GM23338 (cell line): ENCODE measurements at regions not wholly inside any gene's neighbourhood (a gene's known extent, or its start where the extent isn't known, plus 50 kb on each side); places are given as distances from the start of the nearest gene placed in this dataset.

Source experiments
- ATAC-seq: fragments of 200-7000 bp; cut with Tn5 transposase; 3 replicates; pipeline ENCODE4 v1.9.1; 2020
- DNase-seq: peaks from one replicate; pipeline ENCODE4 v3.0.0-alpha.2; 2015; ENCODE audit warnings: low spot score
- H2AFZ ChIP-seq: fragments of 200-600 bp; sonication (generic); 2 replicates; pipeline ENCODE4 v1.8.0; 2016; ENCODE audit warnings: antibody characterized with exemption, mild to moderate bottlenecking, moderate library complexity
- H3F3A ChIP-seq: fragments of 200-600 bp; sonication (generic); replicated peaks from 2 replicates; pipeline ENCODE4 v1.8.0; 2017; ENCODE audit warnings: antibody characterized with exemption, mixed run types, low read depth
- H3K27ac ChIP-seq: fragments of 200-600 bp; sonication (generic); 2 replicates; pipeline ENCODE4 v1.6.1; 2016; ENCODE audit warnings: low read depth
- H3K27me3 ChIP-seq: fragments of 200-600 bp; sonication (generic); 2 replicates; pipeline ENCODE4 v1.8.0; 2016; ENCODE audit warnings: mild to moderate bottlenecking, mixed run types, moderate library complexity; ENCODE audit not compliant: insufficient read depth
- H3K36me3 ChIP-seq: fragments of 200-600 bp; sonication (generic); 2 replicates; pipeline ENCODE4 v1.8.0; 2016; ENCODE audit warnings: mild to moderate bottlenecking; ENCODE audit not compliant: insufficient read depth
- H3K4me1 ChIP-seq: fragments of 200-600 bp; sonication (generic); 2 replicates; pipeline ENCODE4 v1.8.0; 2016; ENCODE audit warnings: mild to moderate bottlenecking, moderate library complexity; ENCODE audit not compliant: insufficient read depth
- H3K4me2 ChIP-seq: fragments of 200-600 bp; sonication (generic); 2 replicates; pipeline ENCODE4 v1.7.1; 2017; ENCODE audit warnings: mixed run types
- H3K4me3 ChIP-seq: fragments of 200-600 bp; sonication (generic); 2 replicates; pipeline ENCODE4 v1.6.1; 2016; ENCODE audit warnings: mixed run types
- H3K79me2 ChIP-seq: fragments of 200-600 bp; sonication (generic); replicated peaks from 2 replicates; pipeline ENCODE4 v1.8.0; 2017; ENCODE audit warnings: mild to moderate bottlenecking; ENCODE audit not compliant: insufficient read depth
- H3K9me2 ChIP-seq: fragments of 200-600 bp; sonication (generic); 2 replicates; pipeline ENCODE4 v1.8.0; 2017; ENCODE audit not compliant: insufficient read depth
- H4K20me1 ChIP-seq: fragments of 200-600 bp; sonication (generic); replicated peaks from 2 replicates; pipeline ENCODE4 v1.8.0; 2017; ENCODE audit warnings: mild to moderate bottlenecking; ENCODE audit not compliant: insufficient read depth
- H3K27ac Mint-ChIP-seq: 2 replicates; pipeline ENCODE4 v1.8.0; 2020; ENCODE audit warnings: inconsistent platforms, mild to moderate bottlenecking, moderate library complexity, mixed read lengths
- H3K27me3 Mint-ChIP-seq: 3 replicates; pipeline ENCODE4 v1.8.0; 2022; ENCODE audit warnings: low read depth, mild to moderate bottlenecking, moderate library complexity, mixed read lengths, inconsistent platforms; ENCODE audit not compliant: insufficient read depth, poor library complexity
- H3K36me3 Mint-ChIP-seq: 3 replicates; pipeline ENCODE4 v1.8.0; 2021; ENCODE audit warnings: low read depth, mild to moderate bottlenecking, inconsistent platforms, moderate library complexity, mixed read lengths
- H3K4me1 Mint-ChIP-seq: 3 replicates; pipeline ENCODE4 v1.8.0; 2020; ENCODE audit warnings: mild to moderate bottlenecking, inconsistent platforms, mixed read lengths
- H3K4me3 Mint-ChIP-seq: 3 replicates; pipeline ENCODE4 v1.8.0; 2021; ENCODE audit warnings: moderate library complexity, mild to moderate bottlenecking, inconsistent platforms, mixed read lengths
- H3K9me3 Mint-ChIP-seq: 3 replicates; pipeline ENCODE4 v1.8.0; 2020; ENCODE audit warnings: moderate library complexity, mild to moderate bottlenecking, inconsistent platforms, mixed read lengths
- CREB1 ChIP-seq: fragments of 250-450 bp; sonication (Bioruptor Pico); IDR thresholded peaks from 2 replicates; pipeline ENCODE4 v1.5.0; 2020; ENCODE audit warnings: low read depth, mild to moderate bottlenecking, moderate library complexity
- EZH2 ChIP-seq: fragments of 200-600 bp; sonication (generic); IDR thresholded peaks from one replicate; pipeline ENCODE4 v1.8.0; 2017; ENCODE audit warnings: antibody characterized with exemption, mild to moderate bottlenecking, low read depth; ENCODE audit not compliant: unreplicated experiment
- EZH2phosphoT487 ChIP-seq: fragments of 200-600 bp; sonication (generic); IDR thresholded peaks from one replicate; pipeline ENCODE4 v1.8.1; 2018; ENCODE audit warnings: antibody characterized with exemption; ENCODE audit not compliant: unreplicated experiment
- JUNB ChIP-seq: IDR thresholded peaks from one replicate; pipeline ENCODE4 v1.6.1; 2016; ENCODE audit warnings: antibody characterized with exemption; ENCODE audit not compliant: unreplicated experiment
- NANOG ChIP-seq: IDR thresholded peaks from 2 replicates; pipeline ENCODE4 v1.6.1; 2016; ENCODE audit warnings: antibody characterized with exemption, borderline replicate concordance
- REST ChIP-seq: IDR thresholded peaks from one replicate; pipeline ENCODE4 v1.6.1; 2018; ENCODE audit warnings: antibody characterized with exemption; ENCODE audit not compliant: unreplicated experiment
- STAT1 ChIP-seq: IDR thresholded peaks from one replicate; pipeline ENCODE4 v1.6.1; 2016; ENCODE audit warnings: antibody characterized with exemption; ENCODE audit not compliant: unreplicated experiment
- ZNF114 ChIP-seq: fragments of 250-450 bp; sonication (Bioruptor Pico); IDR thresholded peaks from 2 replicates; pipeline ENCODE4 v1.5.0; 2020; ENCODE audit warnings: mild to moderate bottlenecking, moderate library complexity
- ZNF331 ChIP-seq: fragments of 250-450 bp; sonication (Bioruptor Pico); IDR thresholded peaks from 2 replicates; pipeline ENCODE4 v1.5.0; 2020; ENCODE audit warnings: low read depth, mild to moderate bottlenecking, moderate library complexity
- TF ChIP-seq, protein P1 (sequence below): IDR thresholded peaks from 2 replicates; pipeline ENCODE4 v1.6.1; 2016; ENCODE audit warnings: antibody characterized with exemption
- TF ChIP-seq, protein P2 (sequence below): fragments of 250-450 bp; sonication (Bioruptor Pico); IDR thresholded peaks from 2 replicates; pipeline ENCODE4 v1.5.0; 2020; ENCODE audit warnings: mild to moderate bottlenecking, moderate library complexity

DNA sequence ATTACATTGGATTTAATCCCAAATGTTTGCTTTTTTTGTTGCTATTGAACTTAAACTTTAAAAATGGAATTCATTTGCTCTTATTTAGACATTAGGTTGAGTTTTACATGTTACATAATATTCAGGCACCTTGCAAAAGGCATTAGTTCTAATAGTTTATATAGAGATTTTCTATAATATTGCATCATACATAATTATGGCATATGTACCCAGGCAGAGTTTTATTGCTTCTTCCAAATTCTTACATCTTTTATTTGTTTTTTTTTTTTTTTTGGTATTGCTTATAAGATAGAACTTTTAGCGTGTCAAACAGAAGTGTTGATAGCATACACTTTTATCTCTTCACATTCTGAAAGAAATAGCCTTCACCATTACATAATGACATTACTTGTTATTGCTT lies 487.7 kb downstream of the GABRG1 start:
- ATAC-seq = no peak
- Histone ChIP-seq H3K79me2 (no peaks in the 10 kb centered on the region), H3K9me2 (no peaks in the 10 kb centered on the region), H3F3A (no peaks in the 10 kb centered on the region), H4K20me1 (no peaks in the 10 kb centered on the region), H3K36me3 (no peaks in the 10 kb centered on the region), H3K4me2 (no peak overlapping the region), H3K27me3 (no peaks in the 10 kb centered on the region), H3K4me3 (no peak overlapping the region), H2AFZ (no peak overlapping the region), H3K27ac (no peak overlapping the region), H3K4me1 (no peaks in the 10 kb centered on the region)
- Mint-ChIP-seq H3K27ac (no peak overlapping the region), H3K4me3 (no peak overlapping the region), H3K9me3 (peaks cover 73% of the 10 kb centered on the region), H3K4me1 (no peaks in the 10 kb centered on the region), H3K36me3 (peaks cover 3% of the 10 kb centered on the region; the same call in 2 of the 3 replicates), H3K27me3 (no peaks in the 10 kb centered on the region)
- no peak for DNase-seq
- TF ChIP-seq, protein P1, sequence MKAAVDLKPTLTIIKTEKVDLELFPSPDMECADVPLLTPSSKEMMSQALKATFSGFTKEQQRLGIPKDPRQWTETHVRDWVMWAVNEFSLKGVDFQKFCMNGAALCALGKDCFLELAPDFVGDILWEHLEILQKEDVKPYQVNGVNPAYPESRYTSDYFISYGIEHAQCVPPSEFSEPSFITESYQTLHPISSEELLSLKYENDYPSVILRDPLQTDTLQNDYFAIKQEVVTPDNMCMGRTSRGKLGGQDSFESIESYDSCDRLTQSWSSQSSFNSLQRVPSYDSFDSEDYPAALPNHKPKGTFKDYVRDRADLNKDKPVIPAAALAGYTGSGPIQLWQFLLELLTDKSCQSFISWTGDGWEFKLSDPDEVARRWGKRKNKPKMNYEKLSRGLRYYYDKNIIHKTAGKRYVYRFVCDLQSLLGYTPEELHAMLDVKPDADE = no peak
- TF ChIP-seq ZNF331 (CRISPR knock-in tag) (no peak), JUNB (no peak), NANOG (no peak), REST (no peak), EZH2phosphoT487 (no peak), CREB1 (no peak), ZNF114 (CRISPR knock-in tag) (no peak), EZH2 (no peak), STAT1 (no peak)
- TF ChIP-seq, protein P2, sequence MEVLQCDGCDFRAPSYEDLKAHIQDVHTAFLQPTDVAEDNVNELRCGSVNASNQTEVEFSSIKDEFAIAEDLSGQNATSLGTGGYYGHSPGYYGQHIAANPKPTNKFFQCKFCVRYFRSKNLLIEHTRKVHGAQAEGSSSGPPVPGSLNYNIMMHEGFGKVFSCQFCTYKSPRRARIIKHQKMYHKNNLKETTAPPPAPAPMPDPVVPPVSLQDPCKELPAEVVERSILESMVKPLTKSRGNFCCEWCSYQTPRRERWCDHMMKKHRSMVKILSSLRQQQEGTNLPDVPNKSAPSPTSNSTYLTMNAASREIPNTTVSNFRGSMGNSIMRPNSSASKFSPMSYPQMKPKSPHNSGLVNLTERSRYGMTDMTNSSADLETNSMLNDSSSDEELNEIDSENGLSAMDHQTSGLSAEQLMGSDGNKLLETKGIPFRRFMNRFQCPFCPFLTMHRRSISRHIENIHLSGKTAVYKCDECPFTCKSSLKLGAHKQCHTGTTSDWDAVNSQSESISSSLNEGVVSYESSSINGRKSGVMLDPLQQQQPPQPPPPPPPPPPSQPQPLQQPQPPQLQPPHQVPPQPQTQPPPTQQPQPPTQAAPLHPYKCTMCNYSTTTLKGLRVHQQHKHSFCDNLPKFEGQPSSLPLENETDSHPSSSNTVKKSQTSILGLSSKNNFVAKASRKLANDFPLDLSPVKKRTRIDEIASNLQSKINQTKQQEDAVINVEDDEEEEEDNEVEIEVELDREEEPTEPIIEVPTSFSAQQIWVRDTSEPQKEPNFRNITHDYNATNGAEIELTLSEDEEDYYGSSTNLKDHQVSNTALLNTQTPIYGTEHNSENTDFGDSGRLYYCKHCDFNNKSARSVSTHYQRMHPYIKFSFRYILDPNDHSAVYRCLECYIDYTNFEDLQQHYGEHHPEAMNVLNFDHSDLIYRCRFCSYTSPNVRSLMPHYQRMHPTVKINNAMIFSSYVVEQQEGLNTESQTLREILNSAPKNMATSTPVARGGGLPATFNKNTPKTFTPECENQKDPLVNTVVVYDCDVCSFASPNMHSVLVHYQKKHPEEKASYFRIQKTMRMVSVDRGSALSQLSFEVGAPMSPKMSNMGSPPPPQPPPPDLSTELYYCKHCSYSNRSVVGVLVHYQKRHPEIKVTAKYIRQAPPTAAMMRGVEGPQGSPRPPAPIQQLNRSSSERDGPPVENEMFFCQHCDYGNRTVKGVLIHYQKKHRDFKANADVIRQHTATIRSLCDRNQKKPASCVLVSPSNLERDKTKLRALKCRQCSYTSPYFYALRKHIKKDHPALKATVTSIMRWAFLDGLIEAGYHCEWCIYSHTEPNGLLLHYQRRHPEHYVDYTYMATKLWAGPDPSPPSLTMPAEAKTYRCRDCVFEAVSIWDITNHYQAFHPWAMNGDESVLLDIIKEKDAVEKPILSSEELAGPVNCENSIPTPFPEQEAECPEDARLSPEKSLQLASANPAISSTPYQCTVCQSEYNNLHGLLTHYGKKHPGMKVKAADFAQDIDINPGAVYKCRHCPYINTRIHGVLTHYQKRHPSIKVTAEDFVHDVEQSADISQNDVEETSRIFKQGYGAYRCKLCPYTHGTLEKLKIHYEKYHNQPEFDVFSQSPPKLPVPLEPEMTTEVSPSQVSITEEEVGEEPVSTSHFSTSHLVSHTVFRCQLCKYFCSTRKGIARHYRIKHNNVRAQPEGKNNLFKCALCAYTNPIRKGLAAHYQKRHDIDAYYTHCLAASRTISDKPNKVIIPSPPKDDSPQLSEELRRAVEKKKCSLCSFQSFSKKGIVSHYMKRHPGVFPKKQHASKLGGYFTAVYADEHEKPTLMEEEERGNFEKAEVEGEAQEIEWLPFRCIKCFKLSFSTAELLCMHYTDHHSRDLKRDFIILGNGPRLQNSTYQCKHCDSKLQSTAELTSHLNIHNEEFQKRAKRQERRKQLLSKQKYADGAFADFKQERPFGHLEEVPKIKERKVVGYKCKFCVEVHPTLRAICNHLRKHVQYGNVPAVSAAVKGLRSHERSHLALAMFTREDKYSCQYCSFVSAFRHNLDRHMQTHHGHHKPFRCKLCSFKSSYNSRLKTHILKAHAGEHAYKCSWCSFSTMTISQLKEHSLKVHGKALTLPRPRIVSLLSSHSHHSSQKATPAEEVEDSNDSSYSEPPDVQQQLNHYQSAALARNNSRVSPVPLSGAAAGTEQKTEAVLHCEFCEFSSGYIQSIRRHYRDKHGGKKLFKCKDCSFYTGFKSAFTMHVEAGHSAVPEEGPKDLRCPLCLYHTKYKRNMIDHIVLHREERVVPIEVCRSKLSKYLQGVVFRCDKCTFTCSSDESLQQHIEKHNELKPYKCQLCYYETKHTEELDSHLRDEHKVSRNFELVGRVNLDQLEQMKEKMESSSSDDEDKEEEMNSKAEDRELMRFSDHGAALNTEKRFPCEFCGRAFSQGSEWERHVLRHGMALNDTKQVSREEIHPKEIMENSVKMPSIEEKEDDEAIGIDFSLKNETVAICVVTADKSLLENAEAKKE = no peak
